A549 (cell line): ENCODE measurements at regions not wholly inside any gene's neighbourhood (a gene's known extent, or its start where the extent isn't known, plus 50 kb on each side); places are given as distances from the start of the nearest gene placed in this dataset.

Experiments
- ATAC-seq, 2 experiments: fragments of 200-7000 bp in 1 of 2; fragments of >200 bp in 1 of 2; cut with Nextera tagmentation in 1 of 2; cut with Tn5 transposase in 1 of 2; 3 replicates each; pipeline versions ENCODE4 v1.8.0 to v1.9.1; 2018 to 2020; ENCODE audit warnings: mild to moderate bottlenecking in 1 of 2, moderate library complexity in 1 of 2
- CTCF ChIA-PET: fragments of 300-600 bp; sonication (Branson Sonifier 250); formaldehyde crosslinking; extraction: SDS; loops from one replicate; lab custom pipeline; 2021; ENCODE audit warnings: antibody characterized with exemption, inconsistent platforms; lab: Yijun Ruan, JAX
- POLR2A ChIA-PET: fragments of 350-600 bp; formaldehyde crosslinking; extraction: SDS; loops from one replicate; lab custom pipeline; 2021; ENCODE audit warnings: antibody characterized with exemption, inconsistent platforms; lab: Yijun Ruan, JAX
- DNase-seq, 2 experiments: peaks; one replicate each; pipeline versions ENCODE4 v3.0.0 to v3.0.0-alpha.2; 2011 to 2016; ENCODE audit warnings: low read depth in 1 of 2, low spot score in 1 of 2
- FAIRE-seq: peaks from 2 replicates; lab custom pipeline; 2011; peaks lifted over from hg19 to GRCh38; lab: Jason Lieb, UNC
- H3K27ac ChIP-seq, 2 experiments: fragments of >200 bp; sonication (Bioruptor Twin); formaldehyde crosslinking; 3 replicates each; pipeline ENCODE4 v1.5.1; 2016 to 2017
- H3K4me1 ChIP-seq: fragments of >200 bp; sonication (Bioruptor Twin); formaldehyde crosslinking; 3 replicates; pipeline ENCODE4 v1.6.1; 2016
- H3K4me2 ChIP-seq: fragments of >200 bp; sonication (Bioruptor Twin); formaldehyde crosslinking; 3 replicates; pipeline ENCODE4 v1.6.1; 2016
- H3K4me3 ChIP-seq: fragments of >200 bp; sonication (Bioruptor Twin); formaldehyde crosslinking; 3 replicates; pipeline ENCODE4 v1.5.1; 2016
- H3K9me3 ChIP-seq: fragments of >200 bp; sonication (Bioruptor Twin); formaldehyde crosslinking; 3 replicates; pipeline ENCODE4 v1.6.1; 2016
- CBX8 ChIP-seq: fragments of 200-600 bp; sonication (generic); IDR thresholded peaks from 2 replicates; pipeline ENCODE4 v1.6.1; 2016
- ESRRA ChIP-seq: fragments of 150-350 bp; IDR thresholded peaks from 2 replicates; pipeline ENCODE4 v1.6.1; 2014; ENCODE audit warnings: mild to moderate bottlenecking, low read length, borderline replicate concordance
- GATA3 ChIP-seq: IDR thresholded peaks from 2 replicates; pipeline ENCODE4 v1.6.1; 2012; ENCODE audit warnings: borderline replicate concordance
- HOXA7 ChIP-seq: fragments of 250-450 bp; sonication (Bioruptor Pico); IDR thresholded peaks from 2 replicates; pipeline ENCODE4 v1.5.0; 2020; ENCODE audit warnings: mild to moderate bottlenecking, moderate library complexity
- HOXB13 ChIP-seq: fragments of 250-450 bp; sonication (Bioruptor Pico); IDR thresholded peaks from 2 replicates; pipeline ENCODE4 v1.5.0; 2020; ENCODE audit warnings: low read depth, mild to moderate bottlenecking, moderate library complexity
- MAZ ChIP-seq: fragments of 150-350 bp; IDR thresholded peaks from 2 replicates; pipeline ENCODE4 v1.6.1; 2014; ENCODE audit warnings: antibody characterized with exemption, low read depth, low read length, borderline replicate concordance
- MYC ChIP-seq: IDR thresholded peaks from 2 replicates; pipeline ENCODE4 v1.6.1; 2012; ENCODE audit warnings: mild to moderate bottlenecking, inconsistent platforms, low read length, improper control_type of control experiment, borderline replicate concordance
- POLR2AphosphoS2 ChIP-seq: conservative IDR thresholded peaks from 2 replicates; pipeline ENCODE4 v1.6.1; 2012; ENCODE audit warnings: low read length, improper control_type of control experiment, inconsistent platforms
- SMC3 ChIP-seq: fragments of >200 bp; sonication (Bioruptor Twin); formaldehyde crosslinking; IDR thresholded peaks from 3 replicates; pipeline ENCODE4 v1.6.1; 2018; ENCODE audit warnings: inconsistent platforms
- ZFP36 ChIP-seq: fragments of 450-650 bp; IDR thresholded peaks from 2 replicates; pipeline ENCODE4 v1.6.1; 2014; ENCODE audit warnings: borderline replicate concordance; ENCODE audit not compliant: partially characterized antibody
- WGBS: methylation state at CpG from one replicate; pipeline ENCODE4 v1.1.6; 2017; ENCODE audit errors: missing lambda C conversion rate; 5-methylcytosine and 5-hydroxymethylcytosine counted together
- TF ChIP-seq, protein P1 (sequence below): fragments of 250-450 bp; sonication (Bioruptor Pico); IDR thresholded peaks from 2 replicates; pipeline ENCODE4 v1.5.0; 2020; ENCODE audit warnings: low read depth, mild to moderate bottlenecking, moderate library complexity
- TF ChIP-seq, protein P2 (sequence below): fragments of 450-650 bp; IDR thresholded peaks from 2 replicates; pipeline ENCODE4 v1.6.1; 2014; ENCODE audit warnings: antibody characterized with exemption
- TF ChIP-seq, protein P3 (sequence below): IDR thresholded peaks from 2 replicates; pipeline ENCODE4 v1.6.1; 2012
- TF ChIP-seq, protein P4 (sequence below): fragments of >200 bp; sonication (Bioruptor Twin); formaldehyde crosslinking; IDR thresholded peaks from 3 replicates; pipeline ENCODE4 v1.5.1; 2016
- TF ChIP-seq, protein P5 (sequence below): fragments of >200 bp; sonication (Bioruptor Twin); formaldehyde crosslinking; IDR thresholded peaks from 2 replicates; pipeline ENCODE4 v1.6.1; 2016
- TF ChIP-seq, protein P6 (sequence below): fragments of 250-450 bp; sonication (Bioruptor Pico); IDR thresholded peaks from 2 replicates; pipeline ENCODE4 v1.5.0; 2021; ENCODE audit warnings: mild to moderate bottlenecking, moderate library complexity, borderline replicate concordance

DNA sequence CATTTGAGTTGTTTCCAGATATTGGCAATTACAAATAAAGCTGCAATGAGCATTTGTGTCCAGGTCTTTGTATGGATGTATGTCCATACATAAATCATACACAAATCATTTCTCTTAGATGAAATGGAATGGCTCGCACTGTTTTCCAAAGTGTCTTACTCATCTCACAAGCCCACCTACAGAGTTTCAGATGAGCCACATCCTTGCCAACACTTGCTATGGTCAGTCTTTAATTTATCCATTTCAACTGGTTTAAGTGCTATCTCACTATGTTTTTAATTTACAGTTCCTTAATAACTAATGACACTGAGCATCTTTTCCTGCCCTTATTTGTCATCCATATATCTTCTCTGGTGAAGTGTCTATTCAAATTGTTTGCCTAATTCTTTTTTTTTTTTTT lies 132.9 kb upstream of the DIO3 start:
- ChIA-PET POLR2A (no interaction called here), CTCF (no interaction called here)
- Histone ChIP-seq H3K4me3 (no peak overlapping the region), H3K27ac (no peak overlapping the region), H3K9me3 (0 out of 3 replicates have a peak, but pooled peaks cover 3% of the 10 kb centered on the region), H3K4me2 (no peak overlapping the region), H3K4me1 (no peaks in the 10 kb centered on the region)
- ATAC-seq (no peak), DNase-seq (no peak), FAIRE-seq (peak; percentile 65)
- TF ChIP-seq ESRRA, result no peak
- peak; percentile 54 for TF ChIP-seq ZFP36
- TF ChIP-seq, protein P1, sequence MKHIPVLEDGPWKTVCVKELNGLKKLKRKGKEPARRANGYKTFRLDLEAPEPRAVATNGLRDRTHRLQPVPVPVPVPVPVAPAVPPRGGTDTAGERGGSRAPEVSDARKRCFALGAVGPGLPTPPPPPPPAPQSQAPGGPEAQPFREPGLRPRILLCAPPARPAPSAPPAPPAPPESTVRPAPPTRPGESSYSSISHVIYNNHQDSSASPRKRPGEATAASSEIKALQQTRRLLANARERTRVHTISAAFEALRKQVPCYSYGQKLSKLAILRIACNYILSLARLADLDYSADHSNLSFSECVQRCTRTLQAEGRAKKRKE, result no peak
- TF ChIP-seq, protein P2, sequence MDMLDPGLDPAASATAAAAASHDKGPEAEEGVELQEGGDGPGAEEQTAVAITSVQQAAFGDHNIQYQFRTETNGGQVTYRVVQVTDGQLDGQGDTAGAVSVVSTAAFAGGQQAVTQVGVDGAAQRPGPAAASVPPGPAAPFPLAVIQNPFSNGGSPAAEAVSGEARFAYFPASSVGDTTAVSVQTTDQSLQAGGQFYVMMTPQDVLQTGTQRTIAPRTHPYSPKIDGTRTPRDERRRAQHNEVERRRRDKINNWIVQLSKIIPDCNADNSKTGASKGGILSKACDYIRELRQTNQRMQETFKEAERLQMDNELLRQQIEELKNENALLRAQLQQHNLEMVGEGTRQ, result no peak
- no peak for TF ChIP-seq HOXB13 (CRISPR knock-in tag)
- no peak for TF ChIP-seq POLR2AphosphoS2
- TF ChIP-seq SMC3, result no peak
- 96% methylated on average over 1 of the region's 1 CpG for WGBS

DNA sequence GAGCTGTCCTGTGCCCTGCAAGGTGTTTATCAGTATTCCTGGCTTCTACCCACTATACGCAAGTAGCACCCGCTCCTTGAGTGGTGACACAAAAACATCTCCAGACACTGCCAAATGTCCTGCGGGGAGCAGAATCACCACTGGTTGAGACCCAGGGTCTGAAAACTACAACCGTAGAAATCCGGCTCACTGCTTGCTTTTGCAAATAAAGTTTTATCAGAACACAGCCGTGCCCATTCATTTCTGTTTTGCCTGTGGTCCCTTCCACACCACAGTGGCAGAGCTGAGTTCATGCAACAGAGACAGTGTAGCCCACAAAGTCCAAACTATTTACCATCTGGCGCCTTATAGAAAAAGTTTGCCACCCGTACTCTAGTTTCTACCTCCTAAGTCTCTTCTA lies 125.7 kb upstream of the DIO3 start:
- 94% methylated on average over 8 of the region's 8 CpGs for WGBS
- POLR2A ChIA-PET, result no interaction called here
- no peak for ATAC-seq

More for the DNA sequence above, 125.7 kb upstream of the DIO3 start:
- TF ChIP-seq, protein P3, sequence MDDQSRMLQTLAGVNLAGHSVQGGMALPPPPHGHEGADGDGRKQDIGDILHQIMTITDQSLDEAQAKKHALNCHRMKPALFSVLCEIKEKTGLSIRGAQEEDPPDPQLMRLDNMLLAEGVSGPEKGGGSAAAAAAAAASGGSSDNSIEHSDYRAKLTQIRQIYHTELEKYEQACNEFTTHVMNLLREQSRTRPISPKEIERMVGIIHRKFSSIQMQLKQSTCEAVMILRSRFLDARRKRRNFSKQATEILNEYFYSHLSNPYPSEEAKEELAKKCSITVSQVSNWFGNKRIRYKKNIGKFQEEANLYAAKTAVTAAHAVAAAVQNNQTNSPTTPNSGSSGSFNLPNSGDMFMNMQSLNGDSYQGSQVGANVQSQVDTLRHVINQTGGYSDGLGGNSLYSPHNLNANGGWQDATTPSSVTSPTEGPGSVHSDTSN, result no peak
- TF ChIP-seq MYC (no peak), MAZ (no peak), CBX8 (no peak), GATA3 (no peak), HOXA7 (CRISPR knock-in tag) (no peak)
- TF ChIP-seq, protein P4, sequence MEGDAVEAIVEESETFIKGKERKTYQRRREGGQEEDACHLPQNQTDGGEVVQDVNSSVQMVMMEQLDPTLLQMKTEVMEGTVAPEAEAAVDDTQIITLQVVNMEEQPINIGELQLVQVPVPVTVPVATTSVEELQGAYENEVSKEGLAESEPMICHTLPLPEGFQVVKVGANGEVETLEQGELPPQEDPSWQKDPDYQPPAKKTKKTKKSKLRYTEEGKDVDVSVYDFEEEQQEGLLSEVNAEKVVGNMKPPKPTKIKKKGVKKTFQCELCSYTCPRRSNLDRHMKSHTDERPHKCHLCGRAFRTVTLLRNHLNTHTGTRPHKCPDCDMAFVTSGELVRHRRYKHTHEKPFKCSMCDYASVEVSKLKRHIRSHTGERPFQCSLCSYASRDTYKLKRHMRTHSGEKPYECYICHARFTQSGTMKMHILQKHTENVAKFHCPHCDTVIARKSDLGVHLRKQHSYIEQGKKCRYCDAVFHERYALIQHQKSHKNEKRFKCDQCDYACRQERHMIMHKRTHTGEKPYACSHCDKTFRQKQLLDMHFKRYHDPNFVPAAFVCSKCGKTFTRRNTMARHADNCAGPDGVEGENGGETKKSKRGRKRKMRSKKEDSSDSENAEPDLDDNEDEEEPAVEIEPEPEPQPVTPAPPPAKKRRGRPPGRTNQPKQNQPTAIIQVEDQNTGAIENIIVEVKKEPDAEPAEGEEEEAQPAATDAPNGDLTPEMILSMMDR, result no peak
- TF ChIP-seq, protein P5, sequence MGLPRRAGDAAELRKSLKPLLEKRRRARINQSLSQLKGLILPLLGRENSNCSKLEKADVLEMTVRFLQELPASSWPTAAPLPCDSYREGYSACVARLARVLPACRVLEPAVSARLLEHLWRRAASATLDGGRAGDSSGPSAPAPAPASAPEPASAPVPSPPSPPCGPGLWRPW, result no peak
- TF ChIP-seq, protein P6, sequence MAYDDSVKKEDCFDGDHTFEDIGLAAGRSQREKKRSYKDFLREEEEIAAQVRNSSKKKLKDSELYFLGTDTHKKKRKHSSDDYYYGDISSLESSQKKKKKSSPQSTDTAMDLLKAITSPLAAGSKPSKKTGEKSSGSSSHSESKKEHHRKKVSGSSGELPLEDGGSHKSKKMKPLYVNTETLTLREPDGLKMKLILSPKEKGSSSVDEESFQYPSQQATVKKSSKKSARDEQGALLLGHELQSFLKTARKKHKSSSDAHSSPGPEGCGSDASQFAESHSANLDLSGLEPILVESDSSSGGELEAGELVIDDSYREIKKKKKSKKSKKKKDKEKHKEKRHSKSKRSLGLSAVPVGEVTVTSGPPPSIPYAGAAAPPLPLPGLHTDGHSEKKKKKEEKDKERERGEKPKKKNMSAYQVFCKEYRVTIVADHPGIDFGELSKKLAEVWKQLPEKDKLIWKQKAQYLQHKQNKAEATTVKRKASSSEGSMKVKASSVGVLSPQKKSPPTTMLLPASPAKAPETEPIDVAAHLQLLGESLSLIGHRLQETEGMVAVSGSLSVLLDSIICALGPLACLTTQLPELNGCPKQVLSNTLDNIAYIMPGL, result no peak
- TF ChIP-seq, all 56 proteins: peak for 0
- DNase-seq, result no peak
- no peak for FAIRE-seq
- Histone ChIP-seq H3K4me3 (no peak overlapping the region), H3K27ac (no peak overlapping the region), H3K4me2 (no peak overlapping the region), H3K4me1 (0 out of 3 replicates have a peak, but pooled peaks cover 3% of the 10 kb centered on the region), H3K9me3 (no peaks in the 10 kb centered on the region)
- CTCF ChIA-PET, result interaction anchor here (1.1 kb wide), 1 partner anchor 25 kb away, joined by 3 read pairs; no protein-coding TSS in a partner anchor
